ENCODE measurements at regions not wholly inside any gene's neighbourhood (a gene's known extent, or its start where the extent isn't known, plus 50 kb on each side); places are given as distances from the start of the nearest gene placed in this dataset.

GRCh38 chr5:77842243-77842642 lies 66.1 kb upstream of the TBCA start:
- DNase-seq: no peak

GRCh38 chr5:77841616-77842015 lies 65.5 kb upstream of the TBCA start:
- DNase-seq: no peak

- DNase-seq: no peak
Observed at GRCh38 chr5:77840930-77841329, 64.8 kb upstream of the TBCA start.

GRCh38 chr5:77839691-77840090 lies 63.6 kb upstream of the TBCA start:
- no peak for DNase-seq

- no peak for DNase-seq
Observed at GRCh38 chr5:77832938-77833337, 56.8 kb upstream of the TBCA start.

GRCh38 chr5:77832166-77832770 lies 56.1 kb upstream of the TBCA start:
- no peak for DNase-seq

- DNase-seq: no peak
Observed at GRCh38 chr5:77828445-77828844, 52.3 kb upstream of the TBCA start.

Data from stimulated activated CD8-positive, alpha-beta memory T cell treated with anti-CD3 and anti-CD28 coated beads, Interleukin-4, amount 100 ng/mL, for 48 hours (primary cell).